ENCODE measurements at regions not wholly inside any gene's neighbourhood (a gene's known extent, or its start where the extent isn't known, plus 50 kb on each side); places are given as distances from the start of the nearest gene placed in this dataset.

GRCh38 chr13:32947411-32948276, 68.6 kb upstream of the KL start:
- Histone ChIP-seq H3K36me3 (ENCODE audit: control insufficient read depth, insufficient read depth, low read length) (no peaks in the 10 kb centered on the region), H3K27me3 (replicated peaks; ENCODE audit: control insufficient read depth, insufficient read depth, low read length) (no peaks in the 10 kb centered on the region; the same call in 1 of the 2 replicates), H3K4me3 (replicated peaks; ENCODE audit: low read depth, low read length) (no peak overlapping the region)
- no peak for TF ChIP-seq CTCF (IDR thresholded peaks at IDR 0.05; ENCODE audit: insufficient read depth, low read length, poor library complexity, severe bottlenecking)
- no peak for DNase-seq (ENCODE audit: extremely low read depth, insufficient read length)

GRCh38 chr13:32949820-32950219, 66.4 kb upstream of the KL start:
- no peak overlapping the region for H3K4me3 ChIP-seq (replicated peaks; ENCODE audit: low read depth, low read length)
- DNase-seq (ENCODE audit: extremely low read depth, insufficient read length) = no peak
- no peak for TF ChIP-seq CTCF (IDR thresholded peaks at IDR 0.05; ENCODE audit: insufficient read depth, low read length, poor library complexity, severe bottlenecking)
- no peaks in the 10 kb centered on the region for H3K36me3 ChIP-seq (ENCODE audit: control insufficient read depth, insufficient read depth, low read length)
- no peaks in the 10 kb centered on the region; the same call in 1 of the 2 replicates for H3K27me3 ChIP-seq (replicated peaks; ENCODE audit: control insufficient read depth, insufficient read depth, low read length)

- Histone ChIP-seq H3K36me3 (ENCODE audit: control insufficient read depth, insufficient read depth, low read length) (no peaks in the 10 kb centered on the region), H3K4me3 (replicated peaks; ENCODE audit: low read depth, low read length) (no peak overlapping the region), H3K27me3 (replicated peaks; ENCODE audit: control insufficient read depth, insufficient read depth, low read length) (no peaks in the 10 kb centered on the region; the same call in 1 of the 2 replicates)
- no peak for TF ChIP-seq CTCF (IDR thresholded peaks at IDR 0.05; ENCODE audit: insufficient read depth, low read length, poor library complexity, severe bottlenecking)
- no peak for DNase-seq (ENCODE audit: extremely low read depth, insufficient read length)
Observed at GRCh38 chr13:32951580-32951979, 64.6 kb upstream of the KL start.

GRCh38 chr13:32955881-32956594, 60.2 kb upstream of the KL start:
- DNase-seq (ENCODE audit: extremely low read depth, insufficient read length) = no peak
- Histone ChIP-seq H3K27me3 (replicated peaks; ENCODE audit: control insufficient read depth, insufficient read depth, low read length) (no peaks in the 10 kb centered on the region), H3K36me3 (ENCODE audit: control insufficient read depth, insufficient read depth, low read length) (no peaks in the 10 kb centered on the region), H3K4me3 (replicated peaks; ENCODE audit: low read depth, low read length) (no peak overlapping the region)
- TF ChIP-seq CTCF (IDR thresholded peaks at IDR 0.05; ENCODE audit: insufficient read depth, low read length, poor library complexity, severe bottlenecking) = no peak

- Histone ChIP-seq H3K36me3 (ENCODE audit: control insufficient read depth, insufficient read depth, low read length) (no peaks in the 10 kb centered on the region), H3K27me3 (replicated peaks; ENCODE audit: control insufficient read depth, insufficient read depth, low read length) (no peaks in the 10 kb centered on the region), H3K4me3 (replicated peaks; ENCODE audit: low read depth, low read length) (no peak overlapping the region)
- TF ChIP-seq CTCF (IDR thresholded peaks at IDR 0.05; ENCODE audit: insufficient read depth, low read length, poor library complexity, severe bottlenecking) = no peak
- DNase-seq (ENCODE audit: extremely low read depth, insufficient read length) = no peak
Observed at GRCh38 chr13:32956595-32956933, 59.7 kb upstream of the KL start.
